NCI-H748 (cell line): ENCODE measurements at regions not wholly inside any gene's neighbourhood (a gene's known extent, or its start where the extent isn't known, plus 50 kb on each side); places are given as distances from the start of the nearest gene placed in this dataset.

Source experiments
- DNase-seq: peaks from one replicate; lab custom pipeline; 2025; ENCODE audit not compliant: unreplicated experiment; lab: John Stamatoyannopoulos, UW

- no peak for DNase-seq
Measured at GRCh38 chr9:134227451-134228411, 63.4 kb upstream of the RNU6ATAC start.

GRCh38 chr9:134228649-134229048 lies 64.3 kb upstream of the RNU6ATAC start:
- DNase-seq = no peak

- no peak for DNase-seq
Measured at GRCh38 chr9:134229466-134230091, 65.2 kb upstream of the RNU6ATAC start.

GRCh38 chr9:134230092-134230941 lies 66.0 kb upstream of the RNU6ATAC start:
- no peak for DNase-seq

- no peak for DNase-seq
Measured at GRCh38 chr9:134230942-134231325, 66.6 kb upstream of the RNU6ATAC start.

- no peak for DNase-seq
Measured at GRCh38 chr9:134231330-134231745, 67.0 kb upstream of the RNU6ATAC start.

GRCh38 chr9:134231767-134232166 lies 67.4 kb upstream of the RNU6ATAC start:
- DNase-seq = no peak

- no peak for DNase-seq
Measured at GRCh38 chr9:134233022-134233421, 68.7 kb upstream of the RNU6ATAC start.

GRCh38 chr9:134234001-134234660 lies 69.8 kb upstream of the RNU6ATAC start:
- DNase-seq = no peak

- DNase-seq = no peak
Measured at GRCh38 chr9:134234687-134235359, 70.5 kb upstream of the RNU6ATAC start.

GRCh38 chr9:134235366-134235765 lies 71.0 kb upstream of the RNU6ATAC start:
- no peak for DNase-seq

- no peak for DNase-seq
Measured at GRCh38 chr9:134236001-134236421, 71.6 kb upstream of the RNU6ATAC start.

- DNase-seq = no peak
Measured at GRCh38 chr9:134236935-134237629, 72.7 kb upstream of the RNU6ATAC start.

GRCh38 chr9:134237630-134238265 lies 73.4 kb upstream of the RNU6ATAC start:
- DNase-seq = no peak

GRCh38 chr9:134239130-134239903 lies 75.0 kb upstream of the RNU6ATAC start:
- no peak for DNase-seq

GRCh38 chr9:134239939-134240338 lies 75.6 kb upstream of the RNU6ATAC start:
- no peak for DNase-seq

- no peak for DNase-seq
Measured at GRCh38 chr9:134240361-134240760, 76.0 kb upstream of the RNU6ATAC start.

- DNase-seq = no peak
Measured at GRCh38 chr9:134242706-134243105, 78.3 kb upstream of the RNU6ATAC start.
